HepG2 (cell line): ENCODE measurements at regions not wholly inside any gene's neighbourhood (a gene's known extent, or its start where the extent isn't known, plus 50 kb on each side); places are given as distances from the start of the nearest gene placed in this dataset.

Source experiments
- ATAC-seq: fragments of 200-7000 bp; cut with Tn5 transposase; 3 replicates; pipeline ENCODE4 v1.9.1; 2020; ENCODE audit warnings: mild to moderate bottlenecking, moderate library complexity
- BruUV-seq: library from RNA; stranded (reverse); fragments of 400-500 nt; replicated peaks from 2 replicates; lab custom pipeline; 2021; lab: Mats Ljungman, UMichigan
- CTCF ChIA-PET: fragments of 300-600 bp; formaldehyde crosslinking; extraction: SDS; loops from one replicate; lab custom pipeline; 2021; ENCODE audit warnings: low total read pairs, inconsistent platforms, low intra/inter-chr PET ratio; lab: Yijun Ruan, JAX
- POLR2A ChIA-PET: fragments of 350-600 bp; sonication (Branson Sonifier 250); formaldehyde crosslinking; loops from one replicate; lab custom pipeline; 2020; ENCODE audit warnings: antibody characterized with exemption, inconsistent platforms; lab: Yijun Ruan, JAX
- DNase-seq: peaks from one replicate; pipeline ENCODE4 v3.0.0-alpha.2; 2015; ENCODE audit warnings: low spot score
- FAIRE-seq: peaks from 3 replicates; lab custom pipeline; 2011; peaks lifted over from hg19 to GRCh38; lab: Jason Lieb, UNC
- H2AFZ ChIP-seq: one replicate; pipeline ENCODE4 v1.6.1; 2011; ENCODE audit warnings: low read length, inconsistent platforms
- H3K27ac ChIP-seq: fragments of 300-600 bp; 3 replicates; pipeline ENCODE4 v1.8.0; 2011; ENCODE audit warnings: mixed run types, mild to moderate bottlenecking, mixed read lengths, low read length, inconsistent platforms; ENCODE audit not compliant: insufficient read depth; ENCODE audit errors: extremely low read length
- H3K27me3 ChIP-seq, 2 experiments: fragments of 200-600 bp in 1 of 2; 2 replicates in 1 of 2; 3 replicates in 1 of 2; pipeline versions ENCODE4 v1.6.0 to v1.8.0; 2011; ENCODE audit warnings: low read length in 2 of 2, mild to moderate bottlenecking in 2 of 2, moderate library complexity in 2 of 2, inconsistent platforms in 1 of 2; ENCODE audit not compliant: insufficient read depth in 2 of 2, control insufficient read depth in 1 of 2
- H3K36me3 ChIP-seq, 2 experiments: fragments of 200-600 bp in 1 of 2; replicated peaks in 1 of 2; 2 replicates in 1 of 2; 3 replicates in 1 of 2; pipeline versions ENCODE4 v1.5.1 to v1.8.0; 2011; ENCODE audit warnings: low read length in 2 of 2, inconsistent platforms in 1 of 2; ENCODE audit not compliant: insufficient read depth in 2 of 2, control insufficient read depth in 1 of 2
- H3K4me1 ChIP-seq: 2 replicates; pipeline ENCODE4 v1.5.1; 2012; ENCODE audit warnings: low read length, inconsistent platforms; ENCODE audit not compliant: insufficient read depth
- H3K4me2 ChIP-seq: 2 replicates; pipeline ENCODE4 v1.6.0; 2011; ENCODE audit warnings: low read depth, low read length, inconsistent platforms
- H3K4me3 ChIP-seq, 3 experiments: fragments of 200-600 bp in 1 of 3; sonication (generic), shearing (Covaris generic) in 1 of 3; replicated peaks in 1 of 3; 2 replicates each; pipeline ENCODE4 v1.5.1; 2011 to 2016; ENCODE audit warnings: low read length in 3 of 3, inconsistent platforms in 2 of 3, low read depth in 2 of 3, mild to moderate bottlenecking in 2 of 3, control low read depth in 1 of 3, mixed read lengths in 1 of 3; ENCODE audit not compliant: insufficient read depth in 1 of 3
- H3K79me2 ChIP-seq: one replicate; pipeline ENCODE4 v1.6.1; 2011; ENCODE audit warnings: low read length, inconsistent platforms; ENCODE audit not compliant: insufficient read depth
- H3K9ac ChIP-seq: 2 replicates; pipeline ENCODE4 v1.6.0; 2011; ENCODE audit warnings: mild to moderate bottlenecking, low read depth, low read length, inconsistent platforms; ENCODE audit not compliant: insufficient read depth
- H3K9me3 ChIP-seq: 2 replicates; pipeline ENCODE4 v1.5.1; 2012; ENCODE audit warnings: mild to moderate bottlenecking, low read length
- H4K20me1 ChIP-seq: 2 replicates; pipeline ENCODE4 v1.6.0; 2011; ENCODE audit warnings: inconsistent platforms, mild to moderate bottlenecking, low read length, moderate library complexity; ENCODE audit not compliant: insufficient read depth
- ADNP ChIP-seq: sonication (generic); formaldehyde crosslinking; IDR thresholded peaks from 2 replicates; pipeline ENCODE4 v1.4.0; 2020; ENCODE audit warnings: missing genetic modification reagents
- ASH2L ChIP-seq: fragments of 300-600, 200-600 bp; sonication (generic); IDR thresholded peaks from 2 replicates; pipeline ENCODE4 v1.7.0; 2017; ENCODE audit warnings: low read depth, mild to moderate bottlenecking, moderate library complexity, mixed read lengths, low read length; ENCODE audit not compliant: insufficient read length
- CHCHD3 ChIP-seq: sonication (generic); formaldehyde crosslinking; IDR thresholded peaks from 2 replicates; pipeline ENCODE4 v1.8.0; 2022; ENCODE audit warnings: mild to moderate bottlenecking, missing genetic modification reagents, moderate library complexity
- HMG20A ChIP-seq: IDR thresholded peaks from 2 replicates; pipeline ENCODE4 v1.6.1; 2016; ENCODE audit warnings: borderline replicate concordance
- MAFF ChIP-seq: IDR thresholded peaks from 2 replicates; pipeline ENCODE4 v1.6.1; 2011; ENCODE audit warnings: low read depth, low read length, improper control_type of control experiment
- MED8 ChIP-seq: sonication (generic); formaldehyde crosslinking; IDR thresholded peaks from 2 replicates; pipeline ENCODE4 v1.8.1; 2023; ENCODE audit warnings: mild to moderate bottlenecking, missing genetic modification reagents; ENCODE audit not compliant: insufficient replicate concordance
- NFE2 ChIP-seq: sonication (generic); formaldehyde crosslinking; IDR thresholded peaks from 2 replicates; pipeline ENCODE4 v1.4.0; 2020; ENCODE audit warnings: missing genetic modification reagents
- NFIB ChIP-seq: sonication (generic); formaldehyde crosslinking; IDR thresholded peaks from 2 replicates; pipeline ENCODE4 v1.9.0; 2021; ENCODE audit warnings: missing genetic modification reagents, mild to moderate bottlenecking, borderline replicate concordance
- SP1 ChIP-seq, 2 experiments: fragments of 450-650 bp in 1 of 2; sonication (generic) in 1 of 2; formaldehyde crosslinking in 1 of 2; IDR thresholded peaks; 2 replicates each; pipeline versions ENCODE4 v1.4.0 to v1.6.1; 2016 to 2020; ENCODE audit warnings: missing genetic modification reagents in 1 of 2
- TAF1 ChIP-seq: sonication (generic); formaldehyde crosslinking; IDR thresholded peaks from 2 replicates; pipeline ENCODE4 v1.4.0; 2020; ENCODE audit warnings: missing genetic modification reagents
- TGIF2 ChIP-seq: IDR thresholded peaks from 2 replicates; pipeline ENCODE4 v1.6.1; 2016; ENCODE audit warnings: control low read depth, missing compliant biosample characterization
- TMF1 ChIP-seq: sonication (generic); formaldehyde crosslinking; IDR thresholded peaks from 2 replicates; pipeline ENCODE4 v1.8.1; 2022; ENCODE audit warnings: low read depth, missing genetic modification reagents
- ZNF274 ChIP-seq: sonication (generic); formaldehyde crosslinking; IDR thresholded peaks from 2 replicates; pipeline ENCODE4 v1.5.1; 2020; ENCODE audit warnings: mild to moderate bottlenecking, missing genetic modification reagents
- ZNF414 ChIP-seq: sonication (generic); formaldehyde crosslinking; IDR thresholded peaks from 2 replicates; pipeline ENCODE4 v1.5.0; 2020; ENCODE audit warnings: missing genetic modification reagents
- ZNF431 ChIP-seq: sonication (generic); formaldehyde crosslinking; IDR thresholded peaks from 2 replicates; pipeline ENCODE4 v1.9.0; 2022; ENCODE audit warnings: missing genetic modification reagents, low read depth, mild to moderate bottlenecking, borderline replicate concordance
- ZNF557 ChIP-seq: sonication (generic); formaldehyde crosslinking; IDR thresholded peaks from 2 replicates; pipeline ENCODE4 v1.4.0; 2020; ENCODE audit warnings: missing genetic modification reagents
- ZNF839 ChIP-seq: sonication (generic); formaldehyde crosslinking; IDR thresholded peaks from 2 replicates; pipeline ENCODE4 v1.4.0; 2020; ENCODE audit warnings: missing genetic modification reagents, mild to moderate bottlenecking, borderline replicate concordance
- WGBS: methylation state at CpG from one replicate; pipeline ENCODE4 v1.1.6; 2017; ENCODE audit warnings: low lambda C conversion rate; 5-methylcytosine and 5-hydroxymethylcytosine counted together
- in situ Hi-C: cut with HindIII; loops from 2 replicates; pipeline ENCODE4 v1.10.0; 2017; ENCODE audit warnings: low pct_unique_long_range_greater_than_20kb; ENCODE audit not compliant: extremely low pct_ligation_motif_present
- intact Hi-C: fragments of 100-400 bp; cut with micrococcal nuclease; formaldehyde crosslinking; loops from one replicate; pipeline ENCODE4 v1.10.0; 2022; ENCODE audit not compliant: unreplicated experiment
- TF ChIP-seq, protein P1 (sequence below): sonication (generic); formaldehyde crosslinking; IDR thresholded peaks from 2 replicates; pipeline ENCODE4 v1.4.0; 2020; ENCODE audit warnings: missing genetic modification reagents, borderline replicate concordance
- TF ChIP-seq, protein P2 (sequence below): sonication (generic); formaldehyde crosslinking; IDR thresholded peaks from 2 replicates; pipeline ENCODE4 v1.5.0; 2020; ENCODE audit warnings: missing genetic modification reagents, mild to moderate bottlenecking, borderline replicate concordance

DNA sequence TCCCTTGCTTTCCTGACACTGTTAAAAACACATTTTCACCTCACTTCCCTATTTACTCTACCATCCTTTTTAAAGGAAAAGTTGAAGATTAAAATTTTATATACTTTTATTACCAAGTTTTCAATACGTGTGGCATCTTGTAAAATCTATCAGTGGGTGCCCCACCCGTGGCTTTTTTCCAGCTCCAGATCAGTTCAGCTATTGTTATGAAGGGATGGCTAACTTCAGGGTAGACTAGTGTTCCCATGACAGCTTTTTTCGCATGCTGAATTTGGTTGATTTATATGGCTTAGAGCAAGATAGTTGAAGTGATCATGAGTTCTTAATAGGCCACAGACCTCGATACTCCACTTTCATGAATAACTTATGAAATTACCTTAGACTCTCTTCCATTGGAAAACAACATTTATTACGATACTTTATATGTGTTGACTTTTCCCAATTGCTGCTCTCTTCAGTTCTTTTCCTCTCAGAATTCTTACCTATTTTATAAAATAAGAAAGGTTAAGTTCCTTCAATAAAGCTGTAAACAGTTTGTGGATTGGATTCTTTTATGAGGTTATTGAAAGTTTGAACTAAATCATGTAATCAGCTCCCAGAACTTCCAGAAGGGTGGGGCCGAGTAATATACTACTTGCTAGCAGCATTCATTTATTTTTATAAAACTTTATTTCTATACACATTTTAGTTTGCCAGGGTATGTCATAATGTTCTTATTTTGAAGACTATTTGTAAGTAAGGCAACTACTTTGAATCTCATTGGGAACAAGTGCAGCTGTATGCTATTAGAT is 680.9 kb downstream of the SATB2 start:
- intact Hi-C loops: no loop called here
- Histone ChIP-seq H3K9me3 (no peaks in the 10 kb centered on the region), H3K4me1 (no peaks in the 10 kb centered on the region), H3K9ac (no peak overlapping the region), H3K36me3 (no peaks in the 10 kb centered on the region), H3K79me2 (no peaks in the 10 kb centered on the region), H3K27me3 (no peaks in the 10 kb centered on the region), H3K4me2 (no peak overlapping the region), H3K4me3 (no peak overlapping the region), H4K20me1 (no peaks in the 10 kb centered on the region), H2AFZ (no peak overlapping the region), H3K27ac (no peak overlapping the region)
- ATAC-seq: no peak
- in situ Hi-C loops: no loop called here
- FAIRE-seq: no peak
- ChIA-PET POLR2A (no interaction called here), CTCF (no interaction called here)
- BruUV-seq: no TSS peak
- DNase-seq: no peak
- 5% methylated on average over 6 of the region's 6 CpGs for WGBS
- no peak for TF ChIP-seq TGIF2 (CRISPR knock-in tag)
- no peak for TF ChIP-seq ZNF274 (CRISPR knock-in tag)
- TF ChIP-seq, protein P1, sequence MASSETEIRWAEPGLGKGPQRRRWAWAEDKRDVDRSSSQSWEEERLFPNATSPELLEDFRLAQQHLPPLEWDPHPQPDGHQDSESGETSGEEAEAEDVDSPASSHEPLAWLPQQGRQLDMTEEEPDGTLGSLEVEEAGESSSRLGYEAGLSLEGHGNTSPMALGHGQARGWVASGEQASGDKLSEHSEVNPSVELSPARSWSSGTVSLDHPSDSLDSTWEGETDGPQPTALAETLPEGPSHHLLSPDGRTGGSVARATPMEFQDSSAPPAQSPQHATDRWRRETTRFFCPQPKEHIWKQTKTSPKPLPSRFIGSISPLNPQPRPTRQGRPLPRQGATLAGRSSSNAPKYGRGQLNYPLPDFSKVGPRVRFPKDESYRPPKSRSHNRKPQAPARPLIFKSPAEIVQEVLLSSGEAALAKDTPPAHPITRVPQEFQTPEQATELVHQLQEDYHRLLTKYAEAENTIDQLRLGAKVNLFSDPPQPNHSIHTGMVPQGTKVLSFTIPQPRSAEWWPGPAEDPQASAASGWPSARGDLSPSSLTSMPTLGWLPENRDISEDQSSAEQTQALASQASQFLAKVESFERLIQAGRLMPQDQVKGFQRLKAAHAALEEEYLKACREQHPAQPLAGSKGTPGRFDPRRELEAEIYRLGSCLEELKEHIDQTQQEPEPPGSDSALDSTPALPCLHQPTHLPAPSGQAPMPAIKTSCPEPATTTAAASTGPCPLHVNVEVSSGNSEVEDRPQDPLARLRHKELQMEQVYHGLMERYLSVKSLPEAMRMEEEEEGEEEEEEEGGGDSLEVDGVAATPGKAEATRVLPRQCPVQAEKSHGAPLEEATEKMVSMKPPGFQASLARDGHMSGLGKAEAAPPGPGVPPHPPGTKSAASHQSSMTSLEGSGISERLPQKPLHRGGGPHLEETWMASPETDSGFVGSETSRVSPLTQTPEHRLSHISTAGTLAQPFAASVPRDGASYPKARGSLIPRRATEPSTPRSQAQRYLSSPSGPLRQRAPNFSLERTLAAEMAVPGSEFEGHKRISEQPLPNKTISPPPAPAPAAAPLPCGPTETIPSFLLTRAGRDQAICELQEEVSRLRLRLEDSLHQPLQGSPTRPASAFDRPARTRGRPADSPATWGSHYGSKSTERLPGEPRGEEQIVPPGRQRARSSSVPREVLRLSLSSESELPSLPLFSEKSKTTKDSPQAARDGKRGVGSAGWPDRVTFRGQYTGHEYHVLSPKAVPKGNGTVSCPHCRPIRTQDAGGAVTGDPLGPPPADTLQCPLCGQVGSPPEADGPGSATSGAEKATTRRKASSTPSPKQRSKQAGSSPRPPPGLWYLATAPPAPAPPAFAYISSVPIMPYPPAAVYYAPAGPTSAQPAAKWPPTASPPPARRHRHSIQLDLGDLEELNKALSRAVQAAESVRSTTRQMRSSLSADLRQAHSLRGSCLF: no peak
- no peak for TF ChIP-seq HMG20A (CRISPR knock-in tag)
- no peak for TF ChIP-seq CHCHD3 (CRISPR knock-in tag)
- TF ChIP-seq SP1 (IDR thresholded peaks at IDR 0.05): no peak
- no peak for TF ChIP-seq SP1 (CRISPR knock-in tag; IDR thresholded peaks at IDR 0.05)
- TF ChIP-seq MED8 (CRISPR knock-in tag): no peak
- no peak for TF ChIP-seq ASH2L
- TF ChIP-seq NFE2 (CRISPR knock-in tag): no peak
- TF ChIP-seq ZNF431 (CRISPR knock-in tag): no peak
- TF ChIP-seq TMF1: no peak
- no peak for TF ChIP-seq ZNF414
- no peak for TF ChIP-seq MAFF
- no peak for TF ChIP-seq TAF1 (CRISPR knock-in tag)
- TF ChIP-seq NFIB (CRISPR knock-in tag): no peak
- TF ChIP-seq ZNF557: no peak
- TF ChIP-seq, protein P2, sequence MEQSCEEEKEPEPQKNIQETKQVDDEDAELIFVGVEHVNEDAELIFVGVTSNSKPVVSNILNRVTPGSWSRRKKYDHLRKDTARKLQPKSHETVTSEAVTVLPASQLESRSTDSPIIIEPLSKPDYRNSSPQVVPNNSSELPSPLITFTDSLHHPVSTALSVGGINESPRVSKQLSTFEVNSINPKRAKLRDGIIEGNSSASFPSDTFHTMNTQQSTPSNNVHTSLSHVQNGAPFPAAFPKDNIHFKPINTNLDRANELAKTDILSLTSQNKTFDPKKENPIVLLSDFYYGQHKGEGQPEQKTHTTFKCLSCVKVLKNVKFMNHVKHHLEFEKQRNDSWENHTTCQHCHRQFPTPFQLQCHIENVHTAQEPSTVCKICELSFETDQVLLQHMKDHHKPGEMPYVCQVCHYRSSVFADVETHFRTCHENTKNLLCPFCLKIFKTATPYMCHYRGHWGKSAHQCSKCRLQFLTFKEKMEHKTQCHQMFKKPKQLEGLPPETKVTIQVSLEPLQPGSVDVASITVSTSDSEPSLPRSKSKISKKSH (CRISPR knock-in tag): no peak
- no peak for TF ChIP-seq ADNP (CRISPR knock-in tag)
- no peak for TF ChIP-seq ZNF839
